ENCODE measurements at regions not wholly inside any gene's neighbourhood (a gene's known extent, or its start where the extent isn't known, plus 50 kb on each side); places are given as distances from the start of the nearest gene placed in this dataset.

GRCh38 chr7:13016036-13016581, 328.7 kb downstream of the ARL4A start:
- TF ChIP-seq CTCF (IDR thresholded peaks at IDR 0.05) (no peak), ZFX (IDR thresholded peaks at IDR 0.05; ENCODE audit: borderline replicate concordance) (no peak)

All from 22Rv1 (cell line).